ENCODE measurements at regions not wholly inside any gene's neighbourhood (a gene's known extent, or its start where the extent isn't known, plus 50 kb on each side); places are given as distances from the start of the nearest gene placed in this dataset.

- H3F3A ChIP-seq (ENCODE audit: insufficient read depth): no peaks in the 10 kb centered on the region
- no peak overlapping the region for H3K9ac ChIP-seq (ENCODE audit: low read length)
- H3K27me3 ChIP-seq (ENCODE audit: low read length): no peaks in the 10 kb centered on the region
- no peaks in the 10 kb centered on the region for H3K36me3 ChIP-seq (ENCODE audit: low read length)
- no peaks in the 10 kb centered on the region for H4K20me1 ChIP-seq (ENCODE audit: low read depth, low read length)
- H2AFZ ChIP-seq (ENCODE audit: low read depth, low read length, severe bottlenecking): no peak overlapping the region
- TF ChIP-seq, protein P1, sequence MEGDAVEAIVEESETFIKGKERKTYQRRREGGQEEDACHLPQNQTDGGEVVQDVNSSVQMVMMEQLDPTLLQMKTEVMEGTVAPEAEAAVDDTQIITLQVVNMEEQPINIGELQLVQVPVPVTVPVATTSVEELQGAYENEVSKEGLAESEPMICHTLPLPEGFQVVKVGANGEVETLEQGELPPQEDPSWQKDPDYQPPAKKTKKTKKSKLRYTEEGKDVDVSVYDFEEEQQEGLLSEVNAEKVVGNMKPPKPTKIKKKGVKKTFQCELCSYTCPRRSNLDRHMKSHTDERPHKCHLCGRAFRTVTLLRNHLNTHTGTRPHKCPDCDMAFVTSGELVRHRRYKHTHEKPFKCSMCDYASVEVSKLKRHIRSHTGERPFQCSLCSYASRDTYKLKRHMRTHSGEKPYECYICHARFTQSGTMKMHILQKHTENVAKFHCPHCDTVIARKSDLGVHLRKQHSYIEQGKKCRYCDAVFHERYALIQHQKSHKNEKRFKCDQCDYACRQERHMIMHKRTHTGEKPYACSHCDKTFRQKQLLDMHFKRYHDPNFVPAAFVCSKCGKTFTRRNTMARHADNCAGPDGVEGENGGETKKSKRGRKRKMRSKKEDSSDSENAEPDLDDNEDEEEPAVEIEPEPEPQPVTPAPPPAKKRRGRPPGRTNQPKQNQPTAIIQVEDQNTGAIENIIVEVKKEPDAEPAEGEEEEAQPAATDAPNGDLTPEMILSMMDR (IDR thresholded peaks at IDR 0.05; ENCODE audit: insufficient read depth, low read length, poor library complexity, severe bottlenecking): no peak
- no peak for TF ChIP-seq EZH2phosphoT487 (conservative IDR thresholded peaks at IDR 0.05; ENCODE audit: low read length)
- H3K4me2 ChIP-seq (ENCODE audit: low read depth, low read length, poor library complexity, severe bottlenecking): no peak overlapping the region
- H3K9me2 ChIP-seq (replicated peaks; ENCODE audit: insufficient read depth, low read length): no peaks in the 10 kb centered on the region
- no peak overlapping the region for H3K27ac ChIP-seq (ENCODE audit: low read depth, low read length)
- H3K9me3 ChIP-seq (ENCODE audit: insufficient read depth, low read length): no peaks in the 10 kb centered on the region
- no peaks in the 10 kb centered on the region for H3K79me2 ChIP-seq (ENCODE audit: insufficient read depth, low read length)
- no peak overlapping the region for H3K4me3 ChIP-seq (ENCODE audit: insufficient read depth, low read length, poor library complexity, severe bottlenecking)
Observed at GRCh38 chrX:40283981-40284380, 186.2 kb upstream of the BCOR start.

DNA sequence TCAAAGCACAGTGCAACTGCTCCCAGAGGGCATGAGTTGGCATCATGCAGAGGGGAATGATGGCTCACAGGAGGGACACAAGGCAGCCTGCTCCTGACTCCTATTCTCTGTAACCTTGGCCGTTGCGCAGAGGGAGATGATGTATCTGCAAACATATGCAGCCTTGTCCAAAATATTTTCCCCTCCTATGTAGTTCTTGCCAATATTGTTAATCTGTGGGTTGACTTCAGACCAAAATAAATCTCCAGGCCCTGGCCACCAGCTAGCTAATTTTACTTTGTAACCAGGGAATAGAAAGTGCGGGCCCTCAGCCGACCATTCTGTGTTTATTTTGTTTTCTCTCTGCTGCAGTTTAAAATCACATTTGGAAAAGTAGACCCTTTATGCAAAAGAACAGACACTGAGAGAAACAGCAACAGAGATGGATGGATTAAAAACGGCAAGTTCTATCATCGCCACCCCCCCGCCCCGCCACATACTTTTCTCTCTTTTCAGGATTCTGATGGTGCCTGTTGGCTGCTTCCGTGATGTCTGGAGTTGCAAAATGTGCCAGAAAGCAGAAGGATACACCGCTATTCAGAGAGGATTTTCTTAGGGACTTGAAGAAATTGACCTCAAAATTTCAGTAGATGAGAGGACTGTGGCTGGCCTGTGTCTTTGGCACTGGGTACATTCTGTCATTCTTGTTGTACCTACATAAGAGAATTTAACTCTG is 185.3 kb upstream of the BCOR start:
- Histone ChIP-seq H3K9me2 (replicated peaks; ENCODE audit: insufficient read depth, low read length) (no peaks in the 10 kb centered on the region), H3K9ac (ENCODE audit: low read length) (no peak overlapping the region), H3K9me3 (ENCODE audit: insufficient read depth, low read length) (no peaks in the 10 kb centered on the region), H3F3A (ENCODE audit: insufficient read depth) (no peaks in the 10 kb centered on the region), H3K79me2 (ENCODE audit: insufficient read depth, low read length) (no peaks in the 10 kb centered on the region), H3K27me3 (ENCODE audit: low read length) (no peaks in the 10 kb centered on the region), H2AFZ (ENCODE audit: low read depth, low read length, severe bottlenecking) (no peak overlapping the region), H4K20me1 (ENCODE audit: low read depth, low read length) (no peaks in the 10 kb centered on the region), H3K27ac (ENCODE audit: low read depth, low read length) (no peak overlapping the region), H3K4me2 (ENCODE audit: low read depth, low read length, poor library complexity, severe bottlenecking) (no peak overlapping the region), H3K36me3 (ENCODE audit: low read length) (no peaks in the 10 kb centered on the region), H3K4me3 (ENCODE audit: insufficient read depth, low read length, poor library complexity, severe bottlenecking) (no peak overlapping the region)
- TF ChIP-seq, protein P1 (IDR thresholded peaks at IDR 0.05; ENCODE audit: insufficient read depth, low read length, poor library complexity, severe bottlenecking): no peak
- no peak for TF ChIP-seq EZH2phosphoT487 (conservative IDR thresholded peaks at IDR 0.05; ENCODE audit: low read length)

DNA sequence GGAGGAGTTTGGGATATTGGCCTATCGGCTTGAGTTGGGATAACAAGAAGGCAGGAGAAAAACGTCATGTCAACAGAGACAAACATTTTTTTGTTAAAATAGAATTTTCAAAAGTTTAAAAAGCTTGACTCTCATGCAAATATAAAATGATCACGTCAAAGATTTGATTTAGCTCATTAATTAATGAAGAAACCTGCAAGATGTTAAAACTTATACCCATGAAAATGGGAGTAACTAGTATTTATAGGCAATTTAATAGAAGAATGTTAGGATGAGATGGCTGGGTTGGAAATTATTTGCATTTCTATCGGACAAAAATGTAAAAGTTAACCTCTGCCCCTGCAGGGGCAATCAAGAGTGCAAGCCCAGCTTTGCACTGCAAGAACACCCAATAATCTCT is 184.6 kb upstream of the BCOR start:
- H3K79me2 ChIP-seq (ENCODE audit: insufficient read depth, low read length): no peaks in the 10 kb centered on the region
- no peak overlapping the region for H3K27ac ChIP-seq (ENCODE audit: low read depth, low read length)
- no peaks in the 10 kb centered on the region for H3K9me2 ChIP-seq (replicated peaks; ENCODE audit: insufficient read depth, low read length)
- TF ChIP-seq EZH2phosphoT487 (conservative IDR thresholded peaks at IDR 0.05; ENCODE audit: low read length): no peak
- TF ChIP-seq, protein P1 (IDR thresholded peaks at IDR 0.05; ENCODE audit: insufficient read depth, low read length, poor library complexity, severe bottlenecking): no peak
- H3K4me3 ChIP-seq (ENCODE audit: insufficient read depth, low read length, poor library complexity, severe bottlenecking): no peak overlapping the region
- no peaks in the 10 kb centered on the region for H3K36me3 ChIP-seq (ENCODE audit: low read length)
- no peaks in the 10 kb centered on the region for H3F3A ChIP-seq (ENCODE audit: insufficient read depth)
- H2AFZ ChIP-seq (ENCODE audit: low read depth, low read length, severe bottlenecking): no peak overlapping the region
- H3K9ac ChIP-seq (ENCODE audit: low read length): no peak overlapping the region
- H3K9me3 ChIP-seq (ENCODE audit: insufficient read depth, low read length): no peaks in the 10 kb centered on the region
- no peak overlapping the region for H3K4me2 ChIP-seq (ENCODE audit: low read depth, low read length, poor library complexity, severe bottlenecking)
- no peaks in the 10 kb centered on the region for H4K20me1 ChIP-seq (ENCODE audit: low read depth, low read length)
- no peaks in the 10 kb centered on the region for H3K27me3 ChIP-seq (ENCODE audit: low read length)

Data from SU-DHL-6 (cell line).